ENCODE measurements at regions not wholly inside any gene's neighbourhood (a gene's known extent, or its start where the extent isn't known, plus 50 kb on each side); places are given as distances from the start of the nearest gene placed in this dataset.

DNA sequence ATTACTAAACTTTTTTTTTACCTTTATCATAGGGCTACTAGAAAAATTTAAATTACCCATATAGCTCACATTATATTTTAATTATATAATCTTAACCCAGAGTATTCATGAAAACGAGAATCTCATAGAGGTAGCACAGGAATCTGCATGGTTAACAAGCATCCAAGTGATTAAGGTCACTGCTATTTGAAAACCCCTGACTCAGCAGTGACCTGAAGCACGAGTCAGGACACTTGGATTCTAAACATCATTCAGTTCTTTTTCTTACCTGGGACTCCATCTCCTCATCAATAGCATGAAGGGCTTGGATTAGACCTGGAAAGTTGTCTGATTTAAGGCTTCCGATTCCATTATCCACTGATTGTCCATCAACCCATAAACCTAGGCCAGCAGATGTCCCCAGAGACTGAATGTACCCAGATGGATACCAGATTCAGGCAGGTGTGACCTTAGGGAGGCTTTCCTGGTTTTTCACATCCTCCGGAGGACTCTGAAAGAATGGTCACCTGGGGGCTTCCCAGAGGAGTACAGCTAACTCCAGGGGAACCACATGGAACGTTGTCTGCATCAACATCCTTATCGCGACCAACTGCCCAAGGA is 174.3 kb downstream of the SETD4 start:
- no peaks in the 10 kb centered on the region for H3F3A ChIP-seq (ENCODE audit: insufficient read depth, low read length)
- no peak overlapping the region for H3K4me3 ChIP-seq (ENCODE audit: low read length)
- no peak overlapping the region for H3K4me2 ChIP-seq (ENCODE audit: low read depth, low read length)
- no peaks in the 10 kb centered on the region for H3K9me3 ChIP-seq (replicated peaks; ENCODE audit: insufficient read depth, low read length)
- H3K9ac ChIP-seq (ENCODE audit: low read length): no peak overlapping the region
- no peaks in the 10 kb centered on the region for H3K27me3 ChIP-seq (replicated peaks; ENCODE audit: insufficient read depth, low read length)
- H3K36me3 ChIP-seq (replicated peaks; ENCODE audit: insufficient read depth, low read length): no peaks in the 10 kb centered on the region
- H3K27ac ChIP-seq (ENCODE audit: low read length): no peak overlapping the region
- no peak for DNase-seq
- no peaks in the 10 kb centered on the region for H4K20me1 ChIP-seq (ENCODE audit: insufficient read depth, low read length)
- TF ChIP-seq, protein P1, sequence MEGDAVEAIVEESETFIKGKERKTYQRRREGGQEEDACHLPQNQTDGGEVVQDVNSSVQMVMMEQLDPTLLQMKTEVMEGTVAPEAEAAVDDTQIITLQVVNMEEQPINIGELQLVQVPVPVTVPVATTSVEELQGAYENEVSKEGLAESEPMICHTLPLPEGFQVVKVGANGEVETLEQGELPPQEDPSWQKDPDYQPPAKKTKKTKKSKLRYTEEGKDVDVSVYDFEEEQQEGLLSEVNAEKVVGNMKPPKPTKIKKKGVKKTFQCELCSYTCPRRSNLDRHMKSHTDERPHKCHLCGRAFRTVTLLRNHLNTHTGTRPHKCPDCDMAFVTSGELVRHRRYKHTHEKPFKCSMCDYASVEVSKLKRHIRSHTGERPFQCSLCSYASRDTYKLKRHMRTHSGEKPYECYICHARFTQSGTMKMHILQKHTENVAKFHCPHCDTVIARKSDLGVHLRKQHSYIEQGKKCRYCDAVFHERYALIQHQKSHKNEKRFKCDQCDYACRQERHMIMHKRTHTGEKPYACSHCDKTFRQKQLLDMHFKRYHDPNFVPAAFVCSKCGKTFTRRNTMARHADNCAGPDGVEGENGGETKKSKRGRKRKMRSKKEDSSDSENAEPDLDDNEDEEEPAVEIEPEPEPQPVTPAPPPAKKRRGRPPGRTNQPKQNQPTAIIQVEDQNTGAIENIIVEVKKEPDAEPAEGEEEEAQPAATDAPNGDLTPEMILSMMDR (IDR thresholded peaks at IDR 0.05; ENCODE audit: low read length): no peak; the same call in 1 of the 2 replicates
- TF ChIP-seq EZH2phosphoT487 (IDR thresholded peaks at IDR 0.05; ENCODE audit: low read length) (no peak), EZH2 (optimal IDR thresholded peaks at IDR 0.05; ENCODE audit: low read depth, low read length) (no peak)
- H3K9me2 ChIP-seq (replicated peaks; ENCODE audit: insufficient read depth, low read length): no peaks in the 10 kb centered on the region
- no peak overlapping the region for H2AFZ ChIP-seq (ENCODE audit: low read length)
- no peaks in the 10 kb centered on the region for H3K79me2 ChIP-seq (ENCODE audit: low read length)
- no peaks in the 10 kb centered on the region for H3K4me1 ChIP-seq (ENCODE audit: low read length)

DNA sequence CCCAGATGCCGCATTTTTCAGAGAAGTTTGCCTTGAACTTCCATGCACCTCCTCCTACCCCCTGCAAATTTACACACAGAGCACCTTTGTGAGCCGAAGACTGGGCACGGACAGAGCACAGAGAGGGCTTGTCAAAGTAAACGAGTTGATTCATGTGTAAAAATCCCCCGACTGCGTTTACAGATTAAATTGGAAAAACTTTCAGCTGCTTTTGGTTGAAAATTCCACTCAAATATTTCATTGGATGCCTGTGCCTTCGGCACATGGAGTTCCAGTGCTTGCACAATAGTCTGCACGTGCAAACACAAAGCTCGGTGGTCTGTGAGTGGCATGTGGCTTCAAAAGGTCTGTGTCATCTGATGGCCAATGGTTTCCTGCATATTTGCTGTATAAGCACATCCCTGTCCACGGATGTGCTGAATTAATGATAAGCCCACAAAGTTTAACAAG is 177.5 kb downstream of the SETD4 start:
- Histone ChIP-seq H3K4me2 (ENCODE audit: low read depth, low read length) (no peak overlapping the region), H3K4me1 (ENCODE audit: low read length) (no peaks in the 10 kb centered on the region), H3F3A (ENCODE audit: insufficient read depth, low read length) (no peaks in the 10 kb centered on the region), H3K9me2 (replicated peaks; ENCODE audit: insufficient read depth, low read length) (no peaks in the 10 kb centered on the region), H3K4me3 (ENCODE audit: low read length) (no peak overlapping the region), H2AFZ (ENCODE audit: low read length) (no peak overlapping the region), H3K27ac (ENCODE audit: low read length) (no peak overlapping the region), H3K79me2 (ENCODE audit: low read length) (no peaks in the 10 kb centered on the region), H3K9ac (ENCODE audit: low read length) (no peak overlapping the region), H3K27me3 (replicated peaks; ENCODE audit: insufficient read depth, low read length) (no peaks in the 10 kb centered on the region), H4K20me1 (ENCODE audit: insufficient read depth, low read length) (no peaks in the 10 kb centered on the region), H3K9me3 (replicated peaks; ENCODE audit: insufficient read depth, low read length) (no peaks in the 10 kb centered on the region), H3K36me3 (replicated peaks; ENCODE audit: insufficient read depth, low read length) (no peaks in the 10 kb centered on the region)
- TF ChIP-seq, protein P1 (IDR thresholded peaks at IDR 0.05; ENCODE audit: low read length): no peak
- TF ChIP-seq EZH2 (optimal IDR thresholded peaks at IDR 0.05; ENCODE audit: low read depth, low read length): no peak
- no peak for DNase-seq

DNA sequence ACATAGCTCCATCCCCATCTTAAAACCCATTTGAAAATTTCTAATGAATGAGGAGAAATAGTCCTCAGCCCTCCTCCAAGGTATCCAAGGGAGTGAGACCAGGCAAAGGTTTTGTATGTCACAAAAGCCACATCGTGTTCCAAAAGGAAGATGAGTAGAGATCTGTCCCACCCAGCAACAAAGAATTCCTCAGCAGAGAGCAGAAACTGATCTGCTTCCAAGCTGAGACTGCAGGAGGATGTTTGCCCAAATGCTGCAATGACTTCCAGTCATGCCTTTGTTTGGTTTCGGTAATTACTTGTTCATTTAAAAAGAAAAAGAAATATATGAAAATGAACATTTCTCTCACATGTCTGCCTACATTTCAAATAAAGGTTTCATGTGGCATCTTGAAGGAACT is 186.9 kb downstream of the SETD4 start:
- Histone ChIP-seq H3K36me3 (replicated peaks; ENCODE audit: insufficient read depth, low read length) (no peaks in the 10 kb centered on the region), H3K4me1 (ENCODE audit: low read length) (0 out of 2 replicates have a peak, but pooled peaks cover 4% of the 10 kb centered on the region), H3K4me2 (ENCODE audit: low read depth, low read length) (no peak overlapping the region), H3K9me3 (replicated peaks; ENCODE audit: insufficient read depth, low read length) (no peaks in the 10 kb centered on the region), H3K9ac (ENCODE audit: low read length) (no peak overlapping the region), H3K9me2 (replicated peaks; ENCODE audit: insufficient read depth, low read length) (no peaks in the 10 kb centered on the region), H3F3A (ENCODE audit: insufficient read depth, low read length) (no peaks in the 10 kb centered on the region), H4K20me1 (ENCODE audit: insufficient read depth, low read length) (no peaks in the 10 kb centered on the region), H3K27ac (ENCODE audit: low read length) (no peak overlapping the region), H2AFZ (ENCODE audit: low read length) (no peak overlapping the region), H3K4me3 (ENCODE audit: low read length) (no peak overlapping the region), H3K79me2 (ENCODE audit: low read length) (no peaks in the 10 kb centered on the region), H3K27me3 (replicated peaks; ENCODE audit: insufficient read depth, low read length) (no peaks in the 10 kb centered on the region)
- TF ChIP-seq, protein P1 (IDR thresholded peaks at IDR 0.05; ENCODE audit: low read length): no peak
- TF ChIP-seq EZH2 (optimal IDR thresholded peaks at IDR 0.05; ENCODE audit: low read depth, low read length): no peak
- no peak for TF ChIP-seq EZH2phosphoT487 (IDR thresholded peaks at IDR 0.05; ENCODE audit: low read length)
- DNase-seq: no peak
